Skeletal muscle satellite cell (primary cell): ENCODE measurements at regions not wholly inside any gene's neighbourhood (a gene's known extent, or its start where the extent isn't known, plus 50 kb on each side); places are given as distances from the start of the nearest gene placed in this dataset.

Experiments
- H3K27me3 ChIP-seq: 2 replicates; pipeline ENCODE4 v1.7.0; 2013; ENCODE audit warnings: low read length; ENCODE audit not compliant: control insufficient read depth, insufficient read depth
- H3K36me3 ChIP-seq: 2 replicates; pipeline ENCODE4 v1.7.0; 2013; ENCODE audit warnings: mild to moderate bottlenecking, control low read depth, low read length; ENCODE audit not compliant: insufficient read depth
- H3K4me1 ChIP-seq: 2 replicates; pipeline ENCODE4 v1.7.0; 2013; ENCODE audit warnings: low read length; ENCODE audit not compliant: control insufficient read depth, insufficient read depth
- H3K4me2 ChIP-seq: 2 replicates; pipeline ENCODE4 v1.7.0; 2013; ENCODE audit warnings: mild to moderate bottlenecking, low read length
- H3K4me3 ChIP-seq: 2 replicates; pipeline ENCODE4 v1.7.0; 2013; ENCODE audit warnings: low read length
- H3K9ac ChIP-seq: 2 replicates; pipeline ENCODE4 v1.7.0; 2013; ENCODE audit warnings: mild to moderate bottlenecking, low read depth, low read length, moderate library complexity
- H3K9me3 ChIP-seq: replicated peaks from 2 replicates; pipeline ENCODE4 v1.7.0; 2013; ENCODE audit warnings: mild to moderate bottlenecking, control low read depth, low read length

- Histone ChIP-seq H3K36me3 (no peaks in the 10 kb centered on the region), H3K4me3 (no peak overlapping the region), H3K4me1 (no peaks in the 10 kb centered on the region), H3K4me2 (no peak overlapping the region), H3K9ac (no peak overlapping the region), H3K9me3 (no peaks in the 10 kb centered on the region), H3K27me3 (peaks cover 74% of the 10 kb centered on the region)
These were observed 334.1 kb downstream of the RPS24 start for GRCh38 chr10:78367751-78368150.

- H3K9ac ChIP-seq: no peak overlapping the region
- H3K9me3 ChIP-seq: no peaks in the 10 kb centered on the region
- H3K4me2 ChIP-seq: no peak overlapping the region
- no peak overlapping the region for H3K4me3 ChIP-seq
- H3K27me3 ChIP-seq: peaks cover 66% of the 10 kb centered on the region
- H3K36me3 ChIP-seq: no peaks in the 10 kb centered on the region
- no peaks in the 10 kb centered on the region for H3K4me1 ChIP-seq
These were observed 337.5 kb downstream of the RPS24 start for GRCh38 chr10:78371136-78371535.

- Histone ChIP-seq H3K4me2 (no peak overlapping the region), H3K4me1 (no peaks in the 10 kb centered on the region), H3K36me3 (no peaks in the 10 kb centered on the region), H3K9me3 (no peaks in the 10 kb centered on the region), H3K9ac (no peak overlapping the region), H3K27me3 (peaks cover 61% of the 10 kb centered on the region), H3K4me3 (no peak overlapping the region)
These were observed 339.1 kb downstream of the RPS24 start for GRCh38 chr10:78372806-78373205.

- H3K9me3 ChIP-seq: no peaks in the 10 kb centered on the region
- no peak overlapping the region for H3K4me3 ChIP-seq
- peaks cover 64% of the 10 kb centered on the region for H3K27me3 ChIP-seq
- no peak overlapping the region for H3K9ac ChIP-seq
- H3K4me1 ChIP-seq: no peaks in the 10 kb centered on the region
- no peak overlapping the region for H3K4me2 ChIP-seq
- H3K36me3 ChIP-seq: no peaks in the 10 kb centered on the region
These were observed 340.8 kb downstream of the RPS24 start for GRCh38 chr10:78374331-78375028.

- Histone ChIP-seq H3K27me3 (peaks cover 54% of the 10 kb centered on the region), H3K4me2 (no peak overlapping the region), H3K9ac (no peak overlapping the region), H3K36me3 (no peaks in the 10 kb centered on the region), H3K4me1 (no peaks in the 10 kb centered on the region), H3K4me3 (no peak overlapping the region), H3K9me3 (no peaks in the 10 kb centered on the region)
These were observed 342.5 kb downstream of the RPS24 start for GRCh38 chr10:78375854-78376785.

GRCh38 chr10:78377356-78377755 is 343.7 kb downstream of the RPS24 start:
- Histone ChIP-seq H3K9ac (no peak overlapping the region), H3K9me3 (no peaks in the 10 kb centered on the region), H3K4me3 (no peak overlapping the region), H3K27me3 (peaks cover 46% of the 10 kb centered on the region), H3K36me3 (no peaks in the 10 kb centered on the region), H3K4me1 (no peaks in the 10 kb centered on the region), H3K4me2 (no peak overlapping the region)

- no peaks in the 10 kb centered on the region for H3K36me3 ChIP-seq
- no peak overlapping the region for H3K4me3 ChIP-seq
- H3K4me2 ChIP-seq: no peak overlapping the region
- H3K27me3 ChIP-seq: peaks cover 38% of the 10 kb centered on the region
- H3K4me1 ChIP-seq: no peaks in the 10 kb centered on the region
- no peaks in the 10 kb centered on the region for H3K9me3 ChIP-seq
- no peak overlapping the region for H3K9ac ChIP-seq
These were observed 344.5 kb downstream of the RPS24 start for GRCh38 chr10:78378192-78378591.

GRCh38 chr10:78381107-78381506 is 347.4 kb downstream of the RPS24 start:
- Histone ChIP-seq H3K27me3 (peaks cover 24% of the 10 kb centered on the region), H3K36me3 (no peaks in the 10 kb centered on the region), H3K4me2 (no peak overlapping the region), H3K9ac (no peak overlapping the region), H3K9me3 (no peaks in the 10 kb centered on the region), H3K4me1 (no peaks in the 10 kb centered on the region), H3K4me3 (no peak overlapping the region)

- H3K27me3 ChIP-seq: peaks cover 33% of the 10 kb centered on the region
- H3K4me1 ChIP-seq: no peaks in the 10 kb centered on the region
- H3K9ac ChIP-seq: no peak overlapping the region
- no peak overlapping the region for H3K4me3 ChIP-seq
- H3K4me2 ChIP-seq: no peak overlapping the region
- no peaks in the 10 kb centered on the region for H3K36me3 ChIP-seq
- H3K9me3 ChIP-seq: no peaks in the 10 kb centered on the region
These were observed 348.4 kb downstream of the RPS24 start for GRCh38 chr10:78382047-78382446.

GRCh38 chr10:78382772-78383171 is 349.1 kb downstream of the RPS24 start:
- Histone ChIP-seq H3K4me1 (no peaks in the 10 kb centered on the region), H3K9ac (no peak overlapping the region), H3K9me3 (no peaks in the 10 kb centered on the region), H3K27me3 (peaks cover 35% of the 10 kb centered on the region), H3K4me3 (no peak overlapping the region), H3K4me2 (no peak overlapping the region), H3K36me3 (no peaks in the 10 kb centered on the region)

GRCh38 chr10:78383378-78384048 is 349.9 kb downstream of the RPS24 start:
- no peaks in the 10 kb centered on the region for H3K9me3 ChIP-seq
- no peaks in the 10 kb centered on the region for H3K4me1 ChIP-seq
- H3K4me3 ChIP-seq: no peak overlapping the region
- peaks cover 38% of the 10 kb centered on the region for H3K27me3 ChIP-seq
- H3K4me2 ChIP-seq: no peak overlapping the region
- no peak overlapping the region for H3K9ac ChIP-seq
- H3K36me3 ChIP-seq: no peaks in the 10 kb centered on the region
